NCI-H1694 (cell line): ENCODE measurements at regions not wholly inside any gene's neighbourhood (a gene's known extent, or its start where the extent isn't known, plus 50 kb on each side); places are given as distances from the start of the nearest gene placed in this dataset.
A peak's percentile ranks its signal among the peaks of the same experiment; 100 is the strongest.
"Not testable (repeated sequence)": the region's sequence is repeated elsewhere in the genome, so short reads cannot be mapped to it uniquely, and the experiment has no call there.

Experiments
- DNase-seq: peaks from one replicate; lab custom pipeline; 2025; lab: John Stamatoyannopoulos, UW

GRCh38 chr4:45215976-45216542, 489.7 kb upstream of the GNPDA2 start:
- no peak for DNase-seq

- not testable (repeated sequence) for DNase-seq
Measured at GRCh38 chr4:45208476-45208875, 482.1 kb upstream of the GNPDA2 start.

GRCh38 chr4:45207864-45208331, 481.5 kb upstream of the GNPDA2 start:
- DNase-seq = not testable (repeated sequence)

- DNase-seq = not testable (repeated sequence)
Measured at GRCh38 chr4:45207241-45207863, 481.0 kb upstream of the GNPDA2 start.

GRCh38 chr4:45199736-45200135, 473.4 kb upstream of the GNPDA2 start:
- DNase-seq = no peak

GRCh38 chr4:45188501-45188900, 462.1 kb upstream of the GNPDA2 start:
- DNase-seq = no peak

GRCh38 chr4:45186249-45186648, 459.9 kb upstream of the GNPDA2 start:
- DNase-seq = no peak

- DNase-seq = no peak
Measured at GRCh38 chr4:45183905-45184304, 457.5 kb upstream of the GNPDA2 start.

GRCh38 chr4:45172636-45173035, 446.3 kb upstream of the GNPDA2 start:
- no peak for DNase-seq

- DNase-seq = no peak
Measured at GRCh38 chr4:45160951-45161350, 434.6 kb upstream of the GNPDA2 start.

- DNase-seq = no peak
Measured at GRCh38 chr4:45155081-45155777, 428.9 kb upstream of the GNPDA2 start.

- no peak for DNase-seq
Measured at GRCh38 chr4:45147866-45148265, 421.5 kb upstream of the GNPDA2 start.

- no peak for DNase-seq
Measured at GRCh38 chr4:45131020-45131419, 404.7 kb upstream of the GNPDA2 start.

GRCh38 chr4:45122406-45122805, 396.1 kb upstream of the GNPDA2 start:
- no peak for DNase-seq

- DNase-seq = peak; percentile 38
Measured at GRCh38 chr4:45121426-45121975, 395.1 kb upstream of the GNPDA2 start.

GRCh38 chr4:45120163-45120562, 393.8 kb upstream of the GNPDA2 start:
- no peak for DNase-seq

- no peak for DNase-seq
Measured at GRCh38 chr4:45119376-45119775, 393.0 kb upstream of the GNPDA2 start.

- no peak for DNase-seq
Measured at GRCh38 chr4:45102716-45103115, 376.4 kb upstream of the GNPDA2 start.

GRCh38 chr4:45100956-45101818, 374.8 kb upstream of the GNPDA2 start:
- DNase-seq = no peak

- DNase-seq = no peak
Measured at GRCh38 chr4:45099471-45099870, 373.1 kb upstream of the GNPDA2 start.

GRCh38 chr4:45094684-45095083, 368.3 kb upstream of the GNPDA2 start:
- no peak for DNase-seq

GRCh38 chr4:45082101-45082500, 355.7 kb upstream of the GNPDA2 start:
- no peak for DNase-seq
